ENCODE measurements at regions not wholly inside any gene's neighbourhood (a gene's known extent, or its start where the extent isn't known, plus 50 kb on each side); places are given as distances from the start of the nearest gene placed in this dataset.
"Not testable (repeated sequence)": the region's sequence is repeated elsewhere in the genome, so short reads cannot be mapped to it uniquely, and the experiment has no call there.

- not testable (repeated sequence) for TF ChIP-seq TAF1 (conservative IDR thresholded peaks at IDR 0.05); RXRA (IDR thresholded peaks at IDR 0.05); RAD21 (IDR thresholded peaks at IDR 0.05); SP1 (IDR thresholded peaks at IDR 0.05); GABPA (IDR thresholded peaks at IDR 0.05 in 1 of 2, conservative IDR thresholded peaks at IDR 0.05 in 1 of 2); NR2F2 (IDR thresholded peaks at IDR 0.05); HNF4A (conservative IDR thresholded peaks at IDR 0.05); CTCF (IDR thresholded peaks at IDR 0.05; ENCODE audit: low read depth, low read length, missing input control); REST (IDR thresholded peaks at IDR 0.05); MAX (IDR thresholded peaks at IDR 0.05); FOXA1 (IDR thresholded peaks at IDR 0.05)
Measured at GRCh38 chr14:106017952-106018351, 491.6 kb downstream of the TMEM121 start.
